ENCODE measurements at regions not wholly inside any gene's neighbourhood (a gene's known extent, or its start where the extent isn't known, plus 50 kb on each side); places are given as distances from the start of the nearest gene placed in this dataset.

DNA sequence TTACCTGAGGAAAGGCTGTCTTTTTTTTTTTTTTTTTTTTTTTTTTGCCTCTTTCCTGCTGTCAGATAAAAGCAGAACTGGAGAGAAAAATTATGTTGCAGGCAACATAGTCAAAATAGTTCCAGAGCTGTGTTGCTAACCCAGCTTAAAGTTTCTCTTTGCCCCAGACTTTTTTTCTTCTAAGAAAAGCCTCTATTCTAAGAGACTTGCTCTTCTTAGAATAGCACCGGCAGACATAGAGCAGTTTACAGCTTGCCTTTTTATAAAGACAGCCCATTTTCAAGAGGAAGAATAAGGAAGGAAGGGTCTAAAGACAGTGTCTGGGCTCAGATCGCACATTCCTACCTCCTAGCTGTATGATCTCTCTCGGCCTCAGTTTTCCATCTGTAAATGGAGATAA, 88.7 kb downstream of the TENT5C start:
- TF ChIP-seq, protein P1, sequence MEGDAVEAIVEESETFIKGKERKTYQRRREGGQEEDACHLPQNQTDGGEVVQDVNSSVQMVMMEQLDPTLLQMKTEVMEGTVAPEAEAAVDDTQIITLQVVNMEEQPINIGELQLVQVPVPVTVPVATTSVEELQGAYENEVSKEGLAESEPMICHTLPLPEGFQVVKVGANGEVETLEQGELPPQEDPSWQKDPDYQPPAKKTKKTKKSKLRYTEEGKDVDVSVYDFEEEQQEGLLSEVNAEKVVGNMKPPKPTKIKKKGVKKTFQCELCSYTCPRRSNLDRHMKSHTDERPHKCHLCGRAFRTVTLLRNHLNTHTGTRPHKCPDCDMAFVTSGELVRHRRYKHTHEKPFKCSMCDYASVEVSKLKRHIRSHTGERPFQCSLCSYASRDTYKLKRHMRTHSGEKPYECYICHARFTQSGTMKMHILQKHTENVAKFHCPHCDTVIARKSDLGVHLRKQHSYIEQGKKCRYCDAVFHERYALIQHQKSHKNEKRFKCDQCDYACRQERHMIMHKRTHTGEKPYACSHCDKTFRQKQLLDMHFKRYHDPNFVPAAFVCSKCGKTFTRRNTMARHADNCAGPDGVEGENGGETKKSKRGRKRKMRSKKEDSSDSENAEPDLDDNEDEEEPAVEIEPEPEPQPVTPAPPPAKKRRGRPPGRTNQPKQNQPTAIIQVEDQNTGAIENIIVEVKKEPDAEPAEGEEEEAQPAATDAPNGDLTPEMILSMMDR (IDR thresholded peaks at IDR 0.05): no peak
- no peak for TF ChIP-seq ZFX (IDR thresholded peaks at IDR 0.05; ENCODE audit: borderline replicate concordance)
